Calu3 (cell line): ENCODE measurements at regions not wholly inside any gene's neighbourhood (a gene's known extent, or its start where the extent isn't known, plus 50 kb on each side); places are given as distances from the start of the nearest gene placed in this dataset.

Source experiments
- BruUV-seq: library from RNA; stranded (reverse); fragments of 400-500 nt; replicated peaks from 2 replicates; lab custom pipeline; 2021; lab: Mats Ljungman, UMichigan
- CTCF ChIA-PET: fragments of 300-600 bp; sonication (Branson Sonifier 250); formaldehyde crosslinking; loops from one replicate; lab custom pipeline; 2022; ENCODE audit warnings: antibody characterized with exemption; lab: Charles Lee
- DNase-seq: peaks from one replicate; pipeline ENCODE4 v3.0.0; 2022
- H3K27ac Mint-ChIP-seq: one replicate; pipeline ENCODE4 v1.8.0; 2022; ENCODE audit warnings: mixed read lengths; ENCODE audit not compliant: unreplicated experiment
- H3K27me3 Mint-ChIP-seq: one replicate; pipeline ENCODE4 v1.8.0; 2022; ENCODE audit warnings: mixed read lengths; ENCODE audit not compliant: unreplicated experiment
- H3K36me3 Mint-ChIP-seq: one replicate; pipeline ENCODE4 v1.8.0; 2022; ENCODE audit warnings: mild to moderate bottlenecking, moderate library complexity, mixed read lengths; ENCODE audit not compliant: insufficient read depth, unreplicated experiment
- H3K4me1 Mint-ChIP-seq: one replicate; pipeline ENCODE4 v1.8.0; 2022; ENCODE audit warnings: mild to moderate bottlenecking, low read depth, mixed read lengths; ENCODE audit not compliant: unreplicated experiment
- H3K4me3 Mint-ChIP-seq: one replicate; pipeline ENCODE4 v1.8.0; 2022; ENCODE audit warnings: mild to moderate bottlenecking, low read depth, moderate library complexity, mixed read lengths; ENCODE audit not compliant: unreplicated experiment
- H3K9me3 Mint-ChIP-seq: one replicate; pipeline ENCODE4 v1.8.0; 2022; ENCODE audit warnings: low read depth, mixed read lengths; ENCODE audit not compliant: unreplicated experiment
- CTCF ChIP-seq: fragments of 200-600 bp; IDR thresholded peaks from one replicate; pipeline ENCODE4 v1.8.0; 2022; ENCODE audit warnings: antibody characterized with exemption; ENCODE audit not compliant: unreplicated experiment
- intact Hi-C: fragments of 100-400 bp; cut with micrococcal nuclease; formaldehyde crosslinking; loops from one replicate; pipeline ENCODE4 v1.10.0; 2022; ENCODE audit not compliant: unreplicated experiment

- Mint-ChIP-seq H3K36me3 (no peaks in the 10 kb centered on the region), H3K27me3 (no peaks in the 10 kb centered on the region), H3K4me1 (no peaks in the 10 kb centered on the region), H3K27ac (no peak overlapping the region), H3K4me3 (no peak overlapping the region), H3K9me3 (peaks cover 2% of the 10 kb centered on the region)
- intact Hi-C loops, result no loop called here
- no peak for TF ChIP-seq CTCF
- CTCF ChIA-PET, result no interaction called here
- DNase-seq, result no peak
- BruUV-seq, result no TSS peak
Observed at GRCh38 chr4:12495211-12495610, 988.9 kb downstream of the RAB28 start.

DNA sequence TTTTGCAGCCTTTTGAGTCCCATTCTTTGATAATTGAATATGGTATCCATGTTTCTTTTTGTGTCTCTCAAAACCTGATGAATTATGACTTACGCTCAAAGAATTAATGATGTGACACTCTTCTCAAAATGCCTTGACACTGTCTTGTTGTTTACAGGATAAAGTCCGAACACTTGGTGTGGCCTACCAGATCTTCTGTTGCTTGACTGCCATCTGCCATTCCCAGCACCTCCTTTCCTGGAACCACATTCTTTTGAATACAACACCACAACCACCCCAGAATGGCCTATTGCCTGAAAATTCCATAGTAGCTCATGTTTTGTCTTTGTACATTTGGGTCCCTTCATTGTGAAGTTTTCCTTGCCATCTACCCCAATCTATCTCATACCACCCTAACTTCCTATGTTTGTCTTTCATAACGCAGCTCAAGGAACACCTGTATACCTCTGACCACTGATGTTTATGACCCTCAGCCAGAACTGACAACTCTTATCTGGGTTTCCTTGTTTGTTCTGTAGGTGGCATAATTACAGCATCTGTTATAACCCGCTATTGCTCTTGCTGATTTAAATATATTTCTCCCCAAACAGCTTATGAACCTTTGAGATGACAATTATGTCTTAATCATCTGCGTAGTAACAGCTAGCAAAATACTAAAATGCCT, 991.3 kb downstream of the RAB28 start:
- Mint-ChIP-seq H3K4me1 (no peaks in the 10 kb centered on the region), H3K9me3 (peaks cover 7% of the 10 kb centered on the region), H3K36me3 (no peaks in the 10 kb centered on the region), H3K27ac (no peak overlapping the region), H3K4me3 (no peak overlapping the region), H3K27me3 (no peaks in the 10 kb centered on the region)
- no peak for TF ChIP-seq CTCF
- intact Hi-C loops, result no loop called here
- CTCF ChIA-PET, result no interaction called here
- DNase-seq, result no peak
- BruUV-seq, result no TSS peak

- no TSS peak for BruUV-seq
- peaks cover 9% of the 10 kb centered on the region for H3K9me3 Mint-ChIP-seq
- no peaks in the 10 kb centered on the region for H3K4me1 Mint-ChIP-seq
- H3K27ac Mint-ChIP-seq, result no peak overlapping the region
- no peaks in the 10 kb centered on the region for H3K27me3 Mint-ChIP-seq
- H3K36me3 Mint-ChIP-seq, result no peaks in the 10 kb centered on the region
- TF ChIP-seq CTCF, result no peak
- no peak overlapping the region for H3K4me3 Mint-ChIP-seq
- no peak for DNase-seq
- intact Hi-C loops, result no loop called here
- CTCF ChIA-PET, result no interaction called here
Observed at GRCh38 chr4:12488672-12489071, 995.5 kb downstream of the RAB28 start.

GRCh38 chr4:12487000-12487399, 997.1 kb downstream of the RAB28 start:
- H3K4me3 Mint-ChIP-seq, result no peak overlapping the region
- H3K27ac Mint-ChIP-seq, result no peak overlapping the region
- BruUV-seq, result no TSS peak
- no peaks in the 10 kb centered on the region for H3K4me1 Mint-ChIP-seq
- intact Hi-C loops, result no loop called here
- TF ChIP-seq CTCF, result no peak
- H3K36me3 Mint-ChIP-seq, result no peaks in the 10 kb centered on the region
- H3K9me3 Mint-ChIP-seq, result peaks cover 9% of the 10 kb centered on the region
- no peak for DNase-seq
- CTCF ChIA-PET, result no interaction called here
- H3K27me3 Mint-ChIP-seq, result no peaks in the 10 kb centered on the region
